Activated CD4-positive, alpha-beta T cell treated with anti-CD3 and anti-CD28 coated beads, Interleukin-2, amount 50 U/mL, for 4 hours (primary cell): ENCODE measurements at regions not wholly inside any gene's neighbourhood (a gene's known extent, or its start where the extent isn't known, plus 50 kb on each side); places are given as distances from the start of the nearest gene placed in this dataset.

Source experiments
- DNase-seq, 2 experiments: peaks; one replicate each; pipeline ENCODE4 v3.0.0-alpha.2; 2020

- no peak for DNase-seq
These were observed 69.4 kb upstream of the SMIM36 start for GRCh38 chr17:55580596-55581133.

- peak; percentile 14 to 15 for DNase-seq
These were observed 66.4 kb upstream of the SMIM36 start for GRCh38 chr17:55577687-55578086.

- DNase-seq: peak; percentile 21
These were observed 65.8 kb upstream of the SMIM36 start for GRCh38 chr17:55576996-55577586.

- no peak for DNase-seq
These were observed 65.2 kb upstream of the SMIM36 start for GRCh38 chr17:55576237-55576995.

GRCh38 chr17:55575058-55575636 is 63.9 kb upstream of the SMIM36 start:
- DNase-seq: no peak

- DNase-seq: no peak
These were observed 61.3 kb upstream of the SMIM36 start for GRCh38 chr17:55572599-55572998.

- no peak for DNase-seq
These were observed 60.9 kb upstream of the SMIM36 start for GRCh38 chr17:55572139-55572538.

GRCh38 chr17:55571095-55571494 is 59.8 kb upstream of the SMIM36 start:
- no peak for DNase-seq

GRCh38 chr17:55570391-55570790 is 59.1 kb upstream of the SMIM36 start:
- DNase-seq: no peak

- DNase-seq: no peak
These were observed 56.3 kb upstream of the SMIM36 start for GRCh38 chr17:55567240-55568214.

GRCh38 chr17:55564081-55564480 is 52.8 kb upstream of the SMIM36 start:
- DNase-seq: no peak

- no peak for DNase-seq
These were observed 52.1 kb upstream of the SMIM36 start for GRCh38 chr17:55563363-55563762.

- no peak for DNase-seq
These were observed 50.8 kb upstream of the SMIM36 start for GRCh38 chr17:55561973-55562495.

GRCh38 chr17:55561316-55561972 is 50.2 kb upstream of the SMIM36 start:
- DNase-seq: no peak
